Peyer's patch (tissue), 4 donors: ENCODE measurements at regions not wholly inside any gene's neighbourhood (a gene's known extent, or its start where the extent isn't known, plus 50 kb on each side); places are given as distances from the start of the nearest gene placed in this dataset.

Experiments
- DNase-seq, 3 donors: peaks; one replicate each; pipeline ENCODE4 v3.0.0-alpha.2; 2017 to 2019
- H3K27ac ChIP-seq, 4 donors: fragments of 200-600 bp; sonication (generic); one replicate each; pipeline ENCODE4 v1.5.1; 2016 to 2019
- H3K27me3 ChIP-seq, 2 donors: fragments of 200-600 bp; sonication (generic); one replicate each; pipeline ENCODE4 v1.5.1; 2019
- H3K36me3 ChIP-seq, 3 donors: fragments of 200-600 bp; sonication (generic); one replicate each; pipeline ENCODE4 v1.5.1; 2016 to 2019
- H3K4me1 ChIP-seq, 4 donors: fragments of 200-600 bp; sonication (generic); one replicate each; pipeline ENCODE4 v1.5.1; 2016 to 2019
- H3K4me3 ChIP-seq, 4 donors: fragments of 200-600 bp; sonication (generic); 1 replicate in 3 of 4; 2 replicates in 1 of 4; pipeline ENCODE4 v1.5.1; 2016 to 2019; ENCODE audit warnings: mild to moderate bottlenecking in 1 of 4
- H3K9me3 ChIP-seq, 4 donors: fragments of 200-600 bp; sonication (generic); one replicate each; pipeline ENCODE4 v1.5.1; 2016 to 2019; ENCODE audit warnings: mild to moderate bottlenecking in 1 of 4
- POLR2A ChIP-seq, 2 donors: fragments of 450-650 bp; IDR thresholded peaks; one replicate each; pipeline ENCODE4 v1.5.1; 2017; ENCODE audit warnings: antibody characterized with exemption in 2 of 2, mild to moderate bottlenecking in 2 of 2, moderate library complexity in 2 of 2
- TF ChIP-seq, protein P1 (sequence below), 6 experiments: fragments of 450-650 bp in 4 of 6; fragments of 200-600 bp in 2 of 6; sonication (generic) in 1 of 6; IDR thresholded peaks; one replicate each; pipeline ENCODE4 v1.5.1; 2017 to 2019; ENCODE audit warnings: antibody characterized with exemption in 6 of 6, mild to moderate bottlenecking in 3 of 6, moderate library complexity in 1 of 6

DNA sequence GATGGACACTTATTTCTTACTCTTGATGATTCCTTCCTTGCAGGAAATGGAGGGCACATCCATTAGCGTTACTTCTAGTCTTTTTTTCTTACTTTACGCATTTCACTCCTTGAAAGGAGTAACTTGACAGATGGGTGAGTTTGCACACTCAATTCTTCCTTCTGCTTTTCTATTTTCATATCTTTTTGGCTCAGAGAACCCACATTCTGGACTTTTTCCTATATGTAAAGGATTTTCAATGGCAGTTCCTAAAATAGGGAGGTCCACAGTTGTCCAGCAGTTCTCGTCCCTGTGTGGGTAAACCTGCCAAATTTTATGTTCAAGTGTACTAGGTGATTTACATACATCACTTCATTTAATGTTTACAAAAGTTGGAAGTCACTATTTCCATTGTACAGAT is 440.0 kb upstream of the KIRREL3 start:
- no peak for DNase-seq
- TF ChIP-seq, protein P1, sequence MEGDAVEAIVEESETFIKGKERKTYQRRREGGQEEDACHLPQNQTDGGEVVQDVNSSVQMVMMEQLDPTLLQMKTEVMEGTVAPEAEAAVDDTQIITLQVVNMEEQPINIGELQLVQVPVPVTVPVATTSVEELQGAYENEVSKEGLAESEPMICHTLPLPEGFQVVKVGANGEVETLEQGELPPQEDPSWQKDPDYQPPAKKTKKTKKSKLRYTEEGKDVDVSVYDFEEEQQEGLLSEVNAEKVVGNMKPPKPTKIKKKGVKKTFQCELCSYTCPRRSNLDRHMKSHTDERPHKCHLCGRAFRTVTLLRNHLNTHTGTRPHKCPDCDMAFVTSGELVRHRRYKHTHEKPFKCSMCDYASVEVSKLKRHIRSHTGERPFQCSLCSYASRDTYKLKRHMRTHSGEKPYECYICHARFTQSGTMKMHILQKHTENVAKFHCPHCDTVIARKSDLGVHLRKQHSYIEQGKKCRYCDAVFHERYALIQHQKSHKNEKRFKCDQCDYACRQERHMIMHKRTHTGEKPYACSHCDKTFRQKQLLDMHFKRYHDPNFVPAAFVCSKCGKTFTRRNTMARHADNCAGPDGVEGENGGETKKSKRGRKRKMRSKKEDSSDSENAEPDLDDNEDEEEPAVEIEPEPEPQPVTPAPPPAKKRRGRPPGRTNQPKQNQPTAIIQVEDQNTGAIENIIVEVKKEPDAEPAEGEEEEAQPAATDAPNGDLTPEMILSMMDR (IDR thresholded peaks at IDR 0.05), result no peak
- TF ChIP-seq POLR2A (IDR thresholded peaks at IDR 0.05), result no peak
- no peak overlapping the region for H3K4me3 ChIP-seq

DNA sequence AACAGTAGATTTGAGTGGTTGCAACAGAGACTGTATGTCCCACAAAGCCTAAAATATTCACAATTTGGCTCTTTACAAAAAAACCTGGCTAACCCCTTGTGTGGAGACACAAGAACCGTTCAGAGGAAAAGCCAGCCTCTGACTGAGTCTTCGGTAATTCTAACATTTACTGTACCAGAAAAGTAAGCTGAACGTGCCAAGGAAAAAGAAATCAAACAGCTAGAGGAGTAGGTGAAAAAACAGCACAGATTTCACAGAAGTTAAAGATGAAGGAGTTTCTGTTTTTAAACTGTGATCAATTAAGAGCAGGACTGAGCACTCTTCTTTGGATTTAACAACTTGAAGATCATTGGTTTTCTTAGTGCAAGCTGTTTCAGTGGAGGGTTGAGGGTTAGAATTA is 424.7 kb upstream of the KIRREL3 start:
- Histone ChIP-seq H3K27me3 (no peaks in the 10 kb centered on the region), H3K9me3 (no peaks in the 10 kb centered on the region), H3K27ac (no peak overlapping the region), H3K36me3 (no peaks in the 10 kb centered on the region), H3K4me1 (no peaks in the 10 kb centered on the region), H3K4me3 (no peak overlapping the region)
- TF ChIP-seq POLR2A (IDR thresholded peaks at IDR 0.05), result no peak
- TF ChIP-seq, protein P1 (IDR thresholded peaks at IDR 0.05), result no peak
- no peak for DNase-seq

More for the DNA sequence above, 440.0 kb upstream of the KIRREL3 start:
- no peaks in the 10 kb centered on the region for H3K4me1 ChIP-seq
- H3K9me3 ChIP-seq, result no peaks in the 10 kb centered on the region
- no peaks in the 10 kb centered on the region for H3K36me3 ChIP-seq
- no peaks in the 10 kb centered on the region for H3K27me3 ChIP-seq
- H3K27ac ChIP-seq, result no peak overlapping the region

DNA sequence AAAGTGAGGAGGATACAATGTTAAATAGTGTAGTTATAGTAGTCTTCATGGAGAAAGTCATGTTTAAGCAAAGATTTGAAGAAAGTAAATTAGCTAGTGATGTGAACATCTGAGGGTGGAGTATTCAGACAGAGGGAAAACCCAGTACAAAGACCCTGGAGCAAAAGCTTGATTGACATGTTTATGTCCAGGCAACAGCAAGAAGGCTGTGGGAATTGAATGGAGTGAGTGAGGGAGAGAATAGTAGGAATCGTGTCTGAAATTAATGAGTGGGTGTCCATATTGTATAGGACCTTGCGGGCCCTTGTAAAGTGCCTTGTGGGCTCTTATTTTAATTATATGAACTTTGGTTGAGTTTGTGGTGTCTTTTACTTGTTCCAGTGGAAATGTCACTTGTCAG is 424.1 kb upstream of the KIRREL3 start:
- Histone ChIP-seq H3K9me3 (no peaks in the 10 kb centered on the region), H3K27ac (no peak overlapping the region)
- TF ChIP-seq POLR2A (IDR thresholded peaks at IDR 0.05), result no peak
- TF ChIP-seq, protein P1 (IDR thresholded peaks at IDR 0.05), result no peak

DNA sequence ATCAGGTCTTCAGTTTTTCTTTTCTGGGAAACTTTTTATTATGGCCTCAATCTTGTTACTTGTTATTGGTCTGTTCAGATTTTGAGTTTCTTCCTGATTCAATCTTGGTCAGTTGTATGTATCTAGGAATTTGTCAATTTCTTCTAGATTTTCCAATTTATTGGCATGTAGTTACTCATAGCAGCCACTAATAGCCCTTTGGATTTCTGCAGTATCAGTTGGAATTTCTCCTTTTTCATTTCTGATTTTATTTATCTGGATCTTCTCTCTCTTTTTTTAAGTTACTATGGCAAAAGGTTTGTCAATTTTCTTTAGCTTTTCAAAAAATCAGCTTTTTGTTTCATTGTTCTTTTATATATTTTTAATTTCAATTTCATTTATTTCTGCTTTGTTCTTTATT is 419.6 kb upstream of the KIRREL3 start:
- H3K27me3 ChIP-seq, result no peaks in the 10 kb centered on the region
- no peak for TF ChIP-seq POLR2A (IDR thresholded peaks at IDR 0.05)
- TF ChIP-seq, protein P1 (IDR thresholded peaks at IDR 0.05), result no peak
- DNase-seq, result no peak
- H3K9me3 ChIP-seq, result no peaks in the 10 kb centered on the region
- no peak overlapping the region for H3K27ac ChIP-seq
- H3K4me3 ChIP-seq, result no peak overlapping the region
- H3K36me3 ChIP-seq, result no peaks in the 10 kb centered on the region
- no peaks in the 10 kb centered on the region for H3K4me1 ChIP-seq

More for the DNA sequence above, 424.1 kb upstream of the KIRREL3 start:
- H3K4me3 ChIP-seq, result no peak overlapping the region
- no peaks in the 10 kb centered on the region for H3K36me3 ChIP-seq
- H3K4me1 ChIP-seq, result no peaks in the 10 kb centered on the region
- H3K27me3 ChIP-seq, result no peaks in the 10 kb centered on the region
- DNase-seq, result no peak

DNA sequence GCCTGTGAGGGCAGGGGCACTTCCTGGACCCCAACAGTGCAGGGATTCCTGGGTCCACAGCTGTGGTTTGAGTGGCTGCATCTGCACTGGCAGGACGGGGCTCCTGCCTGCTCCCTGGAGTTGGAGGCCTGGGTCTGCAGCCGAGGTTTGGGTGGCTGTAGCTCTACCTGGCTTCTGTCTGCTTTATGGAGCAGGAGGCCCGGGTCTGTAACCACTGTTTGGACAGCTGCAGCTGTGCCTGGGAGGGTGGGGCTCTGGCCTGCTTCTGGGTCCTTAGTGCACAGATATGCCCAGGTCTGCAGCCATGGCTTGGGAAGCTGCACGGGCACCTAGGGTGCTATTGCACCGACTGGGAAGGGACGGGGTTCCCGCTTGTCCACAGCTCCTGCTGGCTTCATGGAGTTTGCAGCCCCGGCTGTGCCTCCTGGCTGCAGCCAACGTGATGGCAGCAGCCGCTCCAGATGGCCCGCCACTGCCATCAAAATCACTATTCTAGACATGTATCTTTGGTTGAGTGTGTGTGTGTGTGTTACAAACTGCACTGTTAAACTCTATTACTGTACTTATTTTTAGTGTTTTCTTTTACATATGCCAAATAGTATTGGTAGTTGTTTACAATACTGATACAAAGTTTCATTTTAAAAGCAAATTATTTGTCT is 412.3 kb upstream of the KIRREL3 start:
- no peaks in the 10 kb centered on the region for H3K9me3 ChIP-seq
- H3K4me1 ChIP-seq, result no peaks in the 10 kb centered on the region
- no peak overlapping the region for H3K4me3 ChIP-seq
- TF ChIP-seq POLR2A (IDR thresholded peaks at IDR 0.05), result no peak
- TF ChIP-seq, protein P1 (IDR thresholded peaks at IDR 0.05), result no peak
- H3K27ac ChIP-seq, result no peak overlapping the region
- no peaks in the 10 kb centered on the region for H3K36me3 ChIP-seq
- no peak for DNase-seq
- no peaks in the 10 kb centered on the region for H3K27me3 ChIP-seq

DNA sequence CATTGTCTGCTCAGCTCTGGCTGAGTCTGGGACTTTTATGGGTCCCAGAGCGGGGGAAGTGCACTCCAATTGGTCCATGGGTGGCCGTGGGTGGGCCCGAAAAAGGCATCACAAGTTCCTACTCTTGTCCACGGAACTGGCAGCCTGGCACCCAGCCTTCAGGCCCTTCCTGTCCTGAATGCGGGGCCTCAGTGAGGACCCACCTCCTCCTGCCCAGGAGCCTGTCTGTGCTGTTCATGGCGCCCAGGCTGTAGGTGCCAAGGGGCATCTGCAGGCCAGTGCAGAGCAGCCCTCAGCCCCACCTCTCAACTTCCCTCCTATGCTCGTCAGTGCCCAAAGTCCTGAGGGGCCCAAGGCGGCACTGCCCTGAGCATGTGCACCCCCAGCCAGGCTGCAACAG is 411.7 kb upstream of the KIRREL3 start:
- Histone ChIP-seq H3K4me1 (no peaks in the 10 kb centered on the region), H3K4me3 (no peak overlapping the region), H3K27ac (no peak overlapping the region), H3K9me3 (no peaks in the 10 kb centered on the region), H3K27me3 (no peaks in the 10 kb centered on the region), H3K36me3 (no peaks in the 10 kb centered on the region)
- TF ChIP-seq, protein P1 (IDR thresholded peaks at IDR 0.05), result no peak
- TF ChIP-seq POLR2A (IDR thresholded peaks at IDR 0.05), result no peak
- DNase-seq, result no peak
